ENCODE measurements at regions not wholly inside any gene's neighbourhood (a gene's known extent, or its start where the extent isn't known, plus 50 kb on each side); places are given as distances from the start of the nearest gene placed in this dataset.

- Histone ChIP-seq H3K4me3 (ENCODE audit: low read depth in 2 of 2, low read length in 2 of 2) (no peak overlapping the region), H3K27ac (ENCODE audit: low read length) (no peak overlapping the region), H3K4me1 (ENCODE audit: control insufficient read depth, insufficient read depth, low read length) (no peaks in the 10 kb centered on the region), H3K36me3 (ENCODE audit: control insufficient read depth, insufficient read depth, low read length) (no peaks in the 10 kb centered on the region), H3K27me3 (ENCODE audit: control insufficient read depth, insufficient read depth, low read length) (no peaks in the 10 kb centered on the region), H3K9me3 (ENCODE audit: control insufficient read depth, insufficient read depth, low read depth, low read length) (no peaks in the 10 kb centered on the region)
- BruUV-seq (replicated peaks) = no TSS peak
- TF ChIP-seq POLR2AphosphoS5 (IDR thresholded peaks at IDR 0.05; ENCODE audit: low read depth, low read length) (no peak), REST (IDR thresholded peaks at IDR 0.05; ENCODE audit: insufficient read depth in 1 of 2, low read depth in 2 of 2, low read length in 1 of 2) (no peak), SIN3A (IDR thresholded peaks at IDR 0.05; ENCODE audit: borderline replicate concordance, insufficient read depth, low read depth, low read length) (no peak), TCF7L2 (IDR thresholded peaks at IDR 0.05; ENCODE audit: low read depth, low read length) (no peak), CTCF (IDR thresholded peaks at IDR 0.05) (no peak)
- intact Hi-C loops (cut with micrococcal nuclease; ENCODE audit: unreplicated experiment) (no loop called here), in situ Hi-C loops (cut with HindIII; ENCODE audit: low pct_unique_long_range_greater_than_20kb, low sequenced_read_pairs) (no loop called here)
- CTCF ChIA-PET = no interaction called here
- no peak for DNase-seq (ENCODE audit: low read depth, low spot score)
- ATAC-seq = no peak
- POLR2A ChIA-PET = no interaction called here
Measured at GRCh38 chr4:19278665-19279064, 973.0 kb upstream of the SLIT2 start.

- H3K27me3 ChIP-seq (ENCODE audit: control insufficient read depth, insufficient read depth, low read length) = no peaks in the 10 kb centered on the region
- no peak overlapping the region for H3K27ac ChIP-seq (ENCODE audit: low read length)
- DNase-seq (ENCODE audit: low read depth, low spot score) (no peak), ATAC-seq (no peak)
- no peaks in the 10 kb centered on the region for H3K9me3 ChIP-seq (ENCODE audit: control insufficient read depth, insufficient read depth, low read depth, low read length)
- H3K4me3 ChIP-seq (ENCODE audit: low read depth in 2 of 2, low read length in 2 of 2) = no peak overlapping the region
- CTCF ChIA-PET = no interaction called here
- POLR2A ChIA-PET = no interaction called here
- H3K36me3 ChIP-seq (ENCODE audit: control insufficient read depth, insufficient read depth, low read length) = no peaks in the 10 kb centered on the region
- in situ Hi-C loops (cut with HindIII; ENCODE audit: low pct_unique_long_range_greater_than_20kb, low sequenced_read_pairs) = no loop called here
- no peaks in the 10 kb centered on the region for H3K4me1 ChIP-seq (ENCODE audit: control insufficient read depth, insufficient read depth, low read length)
- TF ChIP-seq CTCF (IDR thresholded peaks at IDR 0.05) (no peak), POLR2AphosphoS5 (IDR thresholded peaks at IDR 0.05; ENCODE audit: low read depth, low read length) (no peak), SIN3A (IDR thresholded peaks at IDR 0.05; ENCODE audit: borderline replicate concordance, insufficient read depth, low read depth, low read length) (no peak), TCF7L2 (IDR thresholded peaks at IDR 0.05; ENCODE audit: low read depth, low read length) (no peak), REST (IDR thresholded peaks at IDR 0.05; ENCODE audit: insufficient read depth in 1 of 2, low read depth in 2 of 2, low read length in 1 of 2) (no peak)
- intact Hi-C loops (cut with micrococcal nuclease; ENCODE audit: unreplicated experiment) = no loop called here
- BruUV-seq (replicated peaks) = no TSS peak
Measured at GRCh38 chr4:19266566-19266965, 985.1 kb upstream of the SLIT2 start.

Measured in Panc1 (cell line).